ENCODE measurements at regions not wholly inside any gene's neighbourhood (a gene's known extent, or its start where the extent isn't known, plus 50 kb on each side); places are given as distances from the start of the nearest gene placed in this dataset.

- TF ChIP-seq CTCF (conservative IDR thresholded peaks at IDR 0.05; ENCODE audit: low read length), result no peak
- no peak for TF ChIP-seq EZH2phosphoT487 (IDR thresholded peaks at IDR 0.05; ENCODE audit: borderline replicate concordance, low read depth, low read length)
Observed at GRCh38 chr5:158463188-158463587, 604.2 kb upstream of the CLINT1 start.
